NT2/D1 (cell line): ENCODE measurements at regions not wholly inside any gene's neighbourhood (a gene's known extent, or its start where the extent isn't known, plus 50 kb on each side); places are given as distances from the start of the nearest gene placed in this dataset.

Experiments used
- SUZ12 ChIP-seq: IDR thresholded peaks from 2 replicates; pipeline ENCODE4 v1.6.1; 2011; ENCODE audit not compliant: insufficient read length, insufficient read depth; ENCODE audit errors: extremely low read depth
- YY1 ChIP-seq: IDR thresholded peaks from 2 replicates; pipeline ENCODE4 v1.6.1; 2011; ENCODE audit not compliant: insufficient read length, insufficient read depth
- ZNF274 ChIP-seq: IDR thresholded peaks from 2 replicates; pipeline ENCODE4 v1.6.1; 2011; ENCODE audit warnings: mild to moderate bottlenecking, low read depth, low read length

DNA sequence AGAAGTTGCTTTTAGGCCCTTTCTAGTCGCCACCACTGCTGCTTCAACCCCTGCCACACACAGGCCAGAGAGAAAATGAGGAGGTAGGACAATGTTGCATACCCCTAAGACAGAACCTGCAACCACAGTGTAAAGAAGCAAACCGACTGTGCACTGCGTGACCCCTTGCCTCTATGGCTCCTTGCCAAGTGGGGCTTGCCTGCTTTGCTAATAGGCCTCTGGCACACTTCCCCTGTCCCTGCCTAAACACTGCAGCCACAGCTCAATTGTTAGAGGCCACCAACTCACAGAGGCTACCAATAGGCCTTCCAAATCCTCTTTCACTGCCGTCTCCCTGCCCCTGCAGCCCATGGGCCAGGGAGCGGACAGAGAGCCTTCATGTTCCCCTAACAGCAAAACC, 280.1 kb downstream of the CDH10 start:
- TF ChIP-seq SUZ12: no peak
- no peak for TF ChIP-seq YY1
- no peak for TF ChIP-seq ZNF274
